Fibroblast of lung (primary cell): ENCODE measurements at regions not wholly inside any gene's neighbourhood (a gene's known extent, or its start where the extent isn't known, plus 50 kb on each side); places are given as distances from the start of the nearest gene placed in this dataset.

Experiments
- DNase-seq, 2 donors: peaks; one replicate each; pipeline versions ENCODE4 v3.0.0 to v3.0.0-alpha.2; 2010; ENCODE audit warnings: low read depth in 2 of 2
- H2AFZ ChIP-seq: 2 replicates; pipeline ENCODE4 v1.5.1; 2012; ENCODE audit warnings: low read length, control low read depth, inconsistent platforms
- H3K27ac ChIP-seq: 2 replicates; pipeline ENCODE4 v1.5.1; 2011; ENCODE audit warnings: low read length, control low read depth; ENCODE audit not compliant: insufficient read depth
- H3K27me3 ChIP-seq: 2 replicates; pipeline ENCODE4 v1.5.1; 2011; ENCODE audit warnings: mild to moderate bottlenecking, low read length; ENCODE audit not compliant: control insufficient read depth, insufficient read depth
- H3K36me3 ChIP-seq: 2 replicates; pipeline ENCODE4 v1.5.1; 2011; ENCODE audit warnings: low read length; ENCODE audit not compliant: control insufficient read depth, insufficient read depth
- H3K4me1 ChIP-seq: 2 replicates; pipeline ENCODE4 v1.5.1; 2011; ENCODE audit warnings: low read length; ENCODE audit not compliant: control insufficient read depth, insufficient read depth; ENCODE audit errors: extremely low read depth
- H3K4me2 ChIP-seq: 2 replicates; pipeline ENCODE4 v1.5.1; 2011; ENCODE audit warnings: low read length, control low read depth; ENCODE audit not compliant: insufficient read depth; ENCODE audit errors: extremely low read depth
- H3K4me3 ChIP-seq, 4 experiments: fragments of 200-600 bp in 1 of 4; sonication (generic) in 1 of 4; replicated peaks in 1 of 4; 2 replicates each; pipeline ENCODE4 v1.5.1; 2011 to 2016; ENCODE audit warnings: low read length in 4 of 4, low read depth in 3 of 4, mild to moderate bottlenecking in 3 of 4, control low read depth in 2 of 4, inconsistent platforms in 1 of 4, mixed read lengths in 1 of 4; ENCODE audit not compliant: insufficient read depth in 1 of 4; ENCODE audit errors: control extremely low read depth in 1 of 4
- H3K79me2 ChIP-seq: 2 replicates; pipeline ENCODE4 v1.5.1; 2012; ENCODE audit warnings: mild to moderate bottlenecking, low read length, inconsistent platforms; ENCODE audit not compliant: control insufficient read depth, insufficient read depth
- H3K9ac ChIP-seq: 2 replicates; pipeline ENCODE4 v1.5.1; 2011; ENCODE audit warnings: mild to moderate bottlenecking, low read length, control low read depth; ENCODE audit not compliant: insufficient read depth
- H3K9me3 ChIP-seq: 2 replicates; pipeline ENCODE4 v1.5.1; 2012; ENCODE audit warnings: low read depth, low read length; ENCODE audit not compliant: control insufficient read depth, insufficient read depth
- H4K20me1 ChIP-seq: 2 replicates; pipeline ENCODE4 v1.5.1; 2011; ENCODE audit warnings: low read length; ENCODE audit not compliant: control insufficient read depth, insufficient read depth; ENCODE audit errors: extremely low read depth
- CTCF ChIP-seq, 2 donors: IDR thresholded peaks in 1 of 2; conservative IDR thresholded peaks in 1 of 2; 1 replicate in 1 of 2; 2 replicates in 1 of 2; pipeline ENCODE4 v1.5.1; 2011 to 2012; ENCODE audit warnings: low read length in 2 of 2, control low read depth in 1 of 2, inconsistent platforms in 1 of 2, low read depth in 1 of 2, mild to moderate bottlenecking in 1 of 2
- EZH2 ChIP-seq: IDR thresholded peaks from 2 replicates; pipeline ENCODE4 v1.5.1; 2012; ENCODE audit warnings: low read length, control low read depth, mild to moderate bottlenecking; ENCODE audit errors: missing control alignments

- DNase-seq, result no peak
- H2AFZ ChIP-seq, result no peak overlapping the region
- no peak overlapping the region for H3K4me2 ChIP-seq
These were observed 300.6 kb upstream of the ECI2 start for GRCh38 chr6:4435981-4436445.

GRCh38 chr6:4434655-4435054, 299.3 kb upstream of the ECI2 start:
- Histone ChIP-seq H3K27ac (no peak overlapping the region), H3K27me3 (no peaks in the 10 kb centered on the region), H3K9me3 (no peaks in the 10 kb centered on the region), H3K36me3 (no peaks in the 10 kb centered on the region), H2AFZ (no peak overlapping the region), H3K4me1 (no peaks in the 10 kb centered on the region), H3K4me2 (no peak overlapping the region), H3K9ac (no peak overlapping the region), H3K4me3 (no peak overlapping the region), H3K79me2 (no peaks in the 10 kb centered on the region), H4K20me1 (no peaks in the 10 kb centered on the region)
- no peak for DNase-seq
- TF ChIP-seq EZH2 (no peak), CTCF (conservative IDR thresholded peaks at IDR 0.05 in 1 of 2, IDR thresholded peaks at IDR 0.05 in 1 of 2; ENCODE audit: low read depth in 1 of 2, low read length in 2 of 2) (no peak)

More at GRCh38 chr6:4435981-4436445, 300.6 kb upstream of the ECI2 start:
- H3K4me1 ChIP-seq, result no peaks in the 10 kb centered on the region
- no peak for TF ChIP-seq EZH2
- TF ChIP-seq CTCF (conservative IDR thresholded peaks at IDR 0.05 in 1 of 2, IDR thresholded peaks at IDR 0.05 in 1 of 2; ENCODE audit: low read depth in 1 of 2, low read length in 2 of 2), result no peak
- no peak overlapping the region for H3K9ac ChIP-seq
- H3K4me3 ChIP-seq, result no peak overlapping the region
- no peaks in the 10 kb centered on the region for H4K20me1 ChIP-seq
- H3K9me3 ChIP-seq, result no peaks in the 10 kb centered on the region
- no peaks in the 10 kb centered on the region for H3K79me2 ChIP-seq
- no peaks in the 10 kb centered on the region for H3K27me3 ChIP-seq
- H3K27ac ChIP-seq, result no peak overlapping the region
- H3K36me3 ChIP-seq, result no peaks in the 10 kb centered on the region

- Histone ChIP-seq H3K27me3 (no peaks in the 10 kb centered on the region), H3K4me3 (no peak overlapping the region), H2AFZ (no peak overlapping the region), H3K36me3 (no peaks in the 10 kb centered on the region), H3K79me2 (no peaks in the 10 kb centered on the region), H3K27ac (no peak overlapping the region), H3K4me2 (no peak overlapping the region), H3K9me3 (no peaks in the 10 kb centered on the region), H3K4me1 (no peaks in the 10 kb centered on the region), H4K20me1 (no peaks in the 10 kb centered on the region), H3K9ac (no peak overlapping the region)
- TF ChIP-seq CTCF (conservative IDR thresholded peaks at IDR 0.05 in 1 of 2, IDR thresholded peaks at IDR 0.05 in 1 of 2; ENCODE audit: low read depth in 1 of 2, low read length in 2 of 2), result no peak
- no peak for TF ChIP-seq EZH2
- DNase-seq, result no peak
These were observed 297.8 kb upstream of the ECI2 start for GRCh38 chr6:4433199-4433598.
